ENCODE measurements at regions not wholly inside any gene's neighbourhood (a gene's known extent, or its start where the extent isn't known, plus 50 kb on each side); places are given as distances from the start of the nearest gene placed in this dataset.

GRCh38 chr6:115545672-115545986 lies 515.1 kb downstream of the FRK start:
- H3K79me2 ChIP-seq (ENCODE audit: control insufficient read depth, insufficient read depth, low read length): no peaks in the 10 kb centered on the region
- H3K4me1 ChIP-seq (ENCODE audit: control insufficient read depth, extremely low read depth, insufficient read depth, low read length): no peaks in the 10 kb centered on the region
- H2AFZ ChIP-seq (ENCODE audit: low read depth, low read length): no peak overlapping the region
- dilution Hi-C loops (cut with MboI; ENCODE audit: extremely low pct_ligation_motif_present, low sequenced_read_pairs): no loop called here
- H3K9me3 ChIP-seq (replicated peaks; ENCODE audit: control insufficient read depth, insufficient read depth, low read length): peaks cover 3% of the 10 kb centered on the region
- DNase-seq (ENCODE audit: low read depth, low spot score) (no peak), FAIRE-seq (no peak)
- TF ChIP-seq GATA2 (IDR thresholded peaks at IDR 0.05; ENCODE audit: insufficient read depth, insufficient read length, low read depth, low read length) (no peak), POLR2A (IDR thresholded peaks at IDR 0.05; ENCODE audit: low read depth, low read length) (no peak), FOS (IDR thresholded peaks at IDR 0.05; ENCODE audit: borderline replicate concordance, insufficient read depth, low read length) (no peak), JUN (IDR thresholded peaks at IDR 0.05; ENCODE audit: borderline replicate concordance, insufficient read depth, insufficient read length, low read depth) (no peak)
- CTCF ChIA-PET: no interaction called here
- no peak overlapping the region for H3K4me3 ChIP-seq (replicated peaks in 1 of 3; ENCODE audit: insufficient read depth in 1 of 3, low read depth in 1 of 3, low read length in 3 of 3)
- no peak overlapping the region for H3K9ac ChIP-seq (replicated peaks; ENCODE audit: extremely low read depth, insufficient read depth, low read length)
- H3K27ac ChIP-seq (ENCODE audit: insufficient read depth, low read depth, low read length): no peak overlapping the region
- H3K36me3 ChIP-seq (ENCODE audit: control insufficient read depth in 2 of 2, extremely low read depth in 1 of 2, insufficient read depth in 2 of 2, low read length in 2 of 2): no peaks in the 10 kb centered on the region
- no peaks in the 10 kb centered on the region for H3K27me3 ChIP-seq (ENCODE audit: control insufficient read depth in 2 of 2, insufficient read depth in 2 of 2, low read length in 2 of 2)
- no peak overlapping the region for H3K4me2 ChIP-seq (ENCODE audit: insufficient read depth, low read length)
- POLR2A ChIA-PET: no interaction called here
- H3K9me1 ChIP-seq (replicated peaks; ENCODE audit: control insufficient read depth, extremely low read depth, insufficient read depth, low read length): no peaks in the 10 kb centered on the region
- no TSS peak for BruUV-seq (replicated peaks)
- intact Hi-C loops (cut with micrococcal nuclease): no loop called here
- H4K20me1 ChIP-seq (replicated peaks; ENCODE audit: control insufficient read depth, extremely low read depth, insufficient read depth, low read length): no peaks in the 10 kb centered on the region

DNA sequence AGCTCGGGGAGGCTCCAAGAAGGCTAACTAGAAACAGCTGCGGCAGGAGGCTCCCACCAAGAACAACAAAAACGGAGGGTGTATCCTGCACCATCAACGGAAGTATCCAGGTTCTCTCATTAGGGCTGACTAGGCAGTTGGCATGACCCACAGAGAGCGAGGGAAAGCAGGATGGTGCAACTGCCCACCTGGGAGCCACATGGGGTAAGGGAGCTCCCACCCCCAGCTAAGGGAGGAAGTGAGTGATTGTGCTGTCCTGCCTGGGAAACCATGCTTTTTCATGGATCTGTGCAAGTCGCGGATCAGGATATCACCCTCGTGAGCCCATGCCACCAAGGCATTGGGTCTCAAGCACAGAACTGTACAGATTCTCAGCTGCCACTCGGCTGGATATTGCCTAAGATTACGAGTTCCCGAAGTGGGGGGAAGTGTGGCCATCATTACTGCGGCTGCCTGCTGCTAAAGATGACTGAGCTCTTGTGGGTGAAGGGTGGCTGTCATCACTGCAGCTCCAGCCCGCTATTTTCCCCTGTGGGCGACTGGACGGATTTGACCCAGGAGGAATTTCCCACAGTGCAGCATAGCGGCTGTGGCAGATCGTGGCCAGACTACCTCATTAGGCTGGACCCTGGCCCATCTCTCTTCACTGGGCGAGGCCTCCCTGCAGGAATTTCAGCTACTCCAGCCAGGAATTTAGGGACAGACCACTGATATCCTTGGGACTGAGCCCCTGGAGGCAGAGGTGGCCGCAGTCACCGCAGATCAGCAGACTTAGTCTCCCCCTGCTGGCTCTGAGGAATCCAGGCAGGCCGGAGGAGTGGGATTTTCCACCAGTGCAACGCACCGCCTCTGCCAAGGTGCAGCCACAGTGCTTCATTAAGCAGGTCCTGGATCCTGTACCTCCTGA lies 515.7 kb downstream of the FRK start:
- no peak overlapping the region for H2AFZ ChIP-seq (ENCODE audit: low read depth, low read length)
- no peaks in the 10 kb centered on the region for H3K4me1 ChIP-seq (ENCODE audit: control insufficient read depth, extremely low read depth, insufficient read depth, low read length)
- POLR2A ChIA-PET: no interaction called here
- H3K79me2 ChIP-seq (ENCODE audit: control insufficient read depth, insufficient read depth, low read length): no peaks in the 10 kb centered on the region
- TF ChIP-seq POLR2A (IDR thresholded peaks at IDR 0.05; ENCODE audit: low read depth, low read length) (no peak), EZH2 (IDR thresholded peaks at IDR 0.05; ENCODE audit: borderline replicate concordance, low read depth, low read length, severe bottlenecking) (no peak), MAX (IDR thresholded peaks at IDR 0.05; ENCODE audit: insufficient read depth, insufficient read length) (no peak), POLR2AphosphoS5 (IDR thresholded peaks at IDR 0.05; ENCODE audit: insufficient read depth, low read depth, low read length) (no peak), CTCF (IDR thresholded peaks at IDR 0.05; ENCODE audit: extremely low read depth in 1 of 2, insufficient read depth in 1 of 2, low read depth in 1 of 2, low read length in 2 of 2) (no peak), GATA2 (IDR thresholded peaks at IDR 0.05; ENCODE audit: insufficient read depth, insufficient read length, low read depth, low read length) (no peak), FOS (IDR thresholded peaks at IDR 0.05; ENCODE audit: borderline replicate concordance, insufficient read depth, low read length) (no peak), JUN (IDR thresholded peaks at IDR 0.05; ENCODE audit: borderline replicate concordance, insufficient read depth, insufficient read length, low read depth) (no peak), MYC (IDR thresholded peaks at IDR 0.05; ENCODE audit: low read depth, low read length) (no peak)
- H3K4me3 ChIP-seq (replicated peaks in 1 of 3; ENCODE audit: insufficient read depth in 1 of 3, low read depth in 1 of 3, low read length in 3 of 3): no peak overlapping the region
- no peak for FAIRE-seq
- dilution Hi-C loops (cut with MboI; ENCODE audit: extremely low pct_ligation_motif_present, low sequenced_read_pairs) (no loop called here), intact Hi-C loops (cut with micrococcal nuclease) (no loop called here)
- peaks cover 3% of the 10 kb centered on the region for H3K9me3 ChIP-seq (replicated peaks; ENCODE audit: control insufficient read depth, insufficient read depth, low read length)
- H3K36me3 ChIP-seq (ENCODE audit: control insufficient read depth in 2 of 2, extremely low read depth in 1 of 2, insufficient read depth in 2 of 2, low read length in 2 of 2): no peaks in the 10 kb centered on the region
- no peaks in the 10 kb centered on the region for H4K20me1 ChIP-seq (replicated peaks; ENCODE audit: control insufficient read depth, extremely low read depth, insufficient read depth, low read length)
- CTCF ChIA-PET: no interaction called here
- no peaks in the 10 kb centered on the region for H3K9me1 ChIP-seq (replicated peaks; ENCODE audit: control insufficient read depth, extremely low read depth, insufficient read depth, low read length)
- H3K27me3 ChIP-seq (ENCODE audit: control insufficient read depth in 2 of 2, insufficient read depth in 2 of 2, low read length in 2 of 2): no peaks in the 10 kb centered on the region
- H3K27ac ChIP-seq (ENCODE audit: insufficient read depth, low read depth, low read length): no peak overlapping the region
- no TSS peak for BruUV-seq (replicated peaks)
- no peak overlapping the region for H3K9ac ChIP-seq (replicated peaks; ENCODE audit: extremely low read depth, insufficient read depth, low read length)
- no peak for DNase-seq (ENCODE audit: low read depth, low spot score)
- no peak overlapping the region for H3K4me2 ChIP-seq (ENCODE audit: insufficient read depth, low read length)
